GM21423 (cell line): ENCODE measurements at regions not wholly inside any gene's neighbourhood (a gene's known extent, or its start where the extent isn't known, plus 50 kb on each side); places are given as distances from the start of the nearest gene placed in this dataset.

Experiments used
- ATAC-seq: cut with Tn5 transposase; IDR thresholded peaks from one replicate; pipeline ENCODE4 v1.9.1; 2021; ENCODE audit warnings: mild to moderate bottlenecking, moderate library complexity; ENCODE audit not compliant: unreplicated experiment

DNA sequence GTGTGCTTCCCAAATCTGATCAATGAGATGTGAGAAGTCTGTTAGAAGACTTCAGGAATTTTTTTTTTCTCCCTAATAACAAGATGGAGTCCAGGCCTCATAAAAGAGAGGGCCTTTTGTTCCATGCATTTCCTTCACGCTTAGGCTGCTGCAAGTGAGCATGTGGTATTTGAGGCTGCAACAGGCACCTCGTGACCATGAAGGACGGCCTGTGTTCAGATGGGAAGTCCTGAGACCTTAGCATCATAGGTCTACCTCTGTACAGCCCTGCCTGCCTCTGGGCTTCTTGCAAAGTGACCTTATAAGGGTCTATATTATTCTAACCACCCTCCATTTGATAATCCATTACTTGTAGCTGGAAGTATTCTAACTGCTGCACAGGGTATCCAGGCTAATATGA, 86.6 kb downstream of the BOD1 start:
- no peak for ATAC-seq

DNA sequence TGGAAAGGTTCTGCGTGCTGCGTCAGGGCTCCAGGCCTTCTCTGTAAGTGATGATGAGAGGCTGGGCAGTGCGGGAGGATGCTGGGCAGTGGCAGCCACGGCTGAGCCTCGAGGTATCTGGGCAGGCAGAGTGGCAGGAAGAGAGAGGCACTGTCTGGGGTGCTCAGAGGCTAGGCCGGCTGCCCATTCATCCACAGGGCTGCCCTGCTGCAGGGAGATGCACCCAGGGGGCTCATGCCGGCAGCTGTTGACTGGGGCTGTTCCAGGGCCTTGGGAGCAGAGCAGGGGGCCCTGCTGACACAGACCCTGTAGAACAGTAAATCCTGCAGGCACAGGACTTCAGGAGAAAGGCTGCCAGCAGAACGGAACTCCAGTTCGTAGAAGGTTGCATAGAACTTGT, 88.8 kb downstream of the BOD1 start:
- no peak for ATAC-seq

DNA sequence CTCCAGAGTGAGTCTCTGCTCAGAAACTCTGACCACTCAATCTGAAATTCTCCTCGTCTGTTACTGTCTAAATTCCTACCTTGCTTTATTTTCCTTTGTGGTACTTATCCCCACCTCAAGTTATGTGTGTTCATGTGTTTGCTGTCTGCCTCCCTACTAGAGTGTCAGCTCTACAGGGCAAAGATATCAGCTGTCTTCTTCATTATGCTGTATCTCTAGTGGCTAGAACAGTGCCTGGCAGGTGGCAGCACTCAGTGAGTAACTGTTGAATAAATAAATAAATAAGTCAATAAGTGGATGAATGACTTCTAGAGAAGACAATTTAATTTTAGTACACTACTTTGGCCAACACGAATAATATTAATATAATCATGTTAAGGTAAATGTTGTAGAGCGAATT, 92.3 kb downstream of the BOD1 start:
- ATAC-seq = no peak

DNA sequence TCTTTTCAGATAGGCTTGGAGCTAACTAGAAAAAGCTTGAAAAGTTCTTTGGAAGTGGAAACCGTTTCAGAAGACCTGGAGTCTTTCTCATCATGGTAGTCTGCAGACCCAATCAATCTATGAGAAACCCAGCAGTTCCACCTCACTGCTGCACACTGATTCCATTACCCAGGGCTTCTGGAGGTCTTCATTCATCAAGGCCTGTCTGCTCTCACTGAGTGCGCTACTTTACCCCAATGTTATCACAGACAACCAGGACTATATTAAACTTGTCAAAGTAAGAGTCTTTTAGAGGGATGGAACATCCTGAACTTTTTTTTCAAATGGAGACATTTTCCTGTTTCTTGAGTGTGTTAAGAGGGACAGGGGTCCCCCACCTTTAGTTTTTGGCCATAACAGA, 93.1 kb downstream of the BOD1 start:
- no peak for ATAC-seq

DNA sequence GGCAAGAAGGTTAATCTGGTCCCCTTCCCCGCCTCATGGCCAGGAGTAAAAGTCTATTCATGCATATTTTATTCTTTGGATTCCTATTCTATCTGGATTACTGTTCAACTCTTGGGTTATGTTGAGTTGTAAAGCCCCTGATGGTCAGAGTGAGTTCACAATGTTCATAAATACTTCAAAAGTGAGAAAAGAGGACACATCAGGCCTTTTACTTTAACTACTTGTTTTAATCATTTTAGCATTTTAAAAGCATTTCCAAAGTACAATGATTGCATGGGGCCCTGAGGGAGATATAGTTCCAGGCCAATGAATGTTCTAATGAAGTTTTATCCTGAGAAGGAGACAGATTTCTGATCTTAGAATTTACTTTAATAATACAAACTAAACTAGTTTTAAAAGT, 93.9 kb downstream of the BOD1 start:
- ATAC-seq = no peak

DNA sequence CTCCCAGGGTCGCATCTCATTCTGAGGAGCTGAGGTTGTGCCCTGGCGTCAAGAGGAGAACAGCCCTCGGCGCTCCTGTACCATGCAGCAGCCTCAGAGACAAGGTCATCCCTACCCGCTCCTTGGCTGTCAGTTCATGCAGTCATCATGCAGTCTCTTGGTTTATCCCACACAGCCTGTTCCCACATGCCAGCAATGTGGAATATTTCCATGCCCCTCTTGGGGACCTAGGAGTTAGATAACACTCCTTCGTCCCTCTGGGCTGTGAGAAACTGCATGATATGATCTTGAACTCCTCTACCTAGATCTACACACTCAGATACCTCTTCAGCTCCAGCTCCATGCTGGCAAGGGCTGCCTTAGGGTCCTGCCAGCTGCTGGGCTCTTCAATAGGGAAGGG, 97.6 kb downstream of the BOD1 start:
- ATAC-seq = no peak

DNA sequence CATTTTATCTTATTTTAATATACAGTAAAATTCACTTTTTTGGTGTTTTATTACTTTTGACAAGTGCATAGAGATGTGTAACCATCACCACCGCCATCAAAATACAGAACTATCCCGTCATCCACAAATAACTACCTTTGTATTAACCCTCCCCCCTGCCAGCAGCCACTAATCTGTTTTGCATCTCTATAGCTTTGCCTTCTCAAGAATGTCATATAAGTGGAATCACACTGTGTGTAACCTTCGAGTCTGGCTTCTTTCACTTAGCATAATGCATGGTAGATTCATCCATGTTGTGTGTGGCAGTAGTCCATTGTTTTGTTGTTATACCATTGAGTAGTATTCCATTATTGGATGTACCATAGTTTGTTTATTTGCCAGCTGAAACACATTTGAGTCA, 98.8 kb downstream of the BOD1 start:
- ATAC-seq = no peak

DNA sequence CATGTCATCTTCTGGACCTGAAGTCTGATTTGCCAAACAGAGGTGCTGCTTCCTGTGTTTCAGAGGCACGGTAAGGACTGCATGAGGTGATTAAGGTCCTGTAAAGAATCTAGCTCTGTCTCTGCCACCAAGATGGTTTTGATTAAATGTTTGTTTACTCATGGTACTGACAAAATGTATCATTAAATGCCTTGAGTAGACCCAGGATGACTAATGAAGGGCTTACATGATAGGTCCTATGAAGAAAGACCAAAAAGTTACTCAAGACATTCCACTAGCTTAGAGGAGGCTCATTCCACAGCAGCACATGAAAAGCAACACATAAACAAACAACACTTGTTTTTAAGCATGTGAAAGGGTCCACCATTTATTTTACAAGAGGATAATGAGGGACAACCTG, 100.9 kb downstream of the BOD1 start:
- no peak for ATAC-seq

DNA sequence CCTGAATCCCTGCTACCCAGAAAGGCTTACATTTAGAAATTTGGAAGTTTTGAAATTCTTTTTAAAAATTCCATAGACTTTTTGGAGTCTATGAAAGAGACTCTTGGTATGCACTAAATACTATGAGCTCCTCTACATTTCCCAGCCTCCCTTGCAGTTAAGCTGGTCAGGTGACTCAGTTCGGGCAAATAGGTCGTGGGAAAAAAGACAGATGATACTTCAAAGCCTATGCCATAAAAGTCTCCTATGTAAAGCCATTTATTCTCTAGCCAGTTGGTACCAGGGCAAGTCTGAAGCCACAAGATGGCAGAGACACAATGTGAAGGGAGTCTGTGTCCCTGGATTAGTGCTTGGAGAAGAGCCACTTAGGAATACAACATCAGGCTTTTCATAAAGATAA, 101.8 kb downstream of the BOD1 start:
- no peak for ATAC-seq

DNA sequence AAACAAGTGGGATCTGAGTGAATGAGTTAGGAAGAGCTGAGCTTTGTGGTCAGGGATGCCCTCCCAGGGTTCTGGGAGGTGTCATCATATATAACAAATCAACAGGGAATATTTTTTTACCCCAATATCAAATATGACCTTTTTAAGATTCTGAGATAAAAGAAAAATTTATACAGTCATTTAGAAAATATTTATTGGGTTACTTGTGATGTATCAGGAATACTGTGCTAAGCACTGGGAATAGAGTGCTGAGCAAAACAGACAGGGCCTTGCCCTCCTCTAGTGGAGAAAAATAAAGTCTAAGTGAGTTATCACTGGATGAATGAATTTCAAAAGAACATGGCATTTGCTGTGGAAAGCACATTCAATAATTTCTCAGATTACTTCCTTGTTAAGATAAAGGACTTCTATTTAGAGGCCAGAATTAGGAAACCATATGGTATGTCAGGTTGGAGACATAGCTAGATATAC, 102.9 kb downstream of the BOD1 start:
- ATAC-seq = no peak

DNA sequence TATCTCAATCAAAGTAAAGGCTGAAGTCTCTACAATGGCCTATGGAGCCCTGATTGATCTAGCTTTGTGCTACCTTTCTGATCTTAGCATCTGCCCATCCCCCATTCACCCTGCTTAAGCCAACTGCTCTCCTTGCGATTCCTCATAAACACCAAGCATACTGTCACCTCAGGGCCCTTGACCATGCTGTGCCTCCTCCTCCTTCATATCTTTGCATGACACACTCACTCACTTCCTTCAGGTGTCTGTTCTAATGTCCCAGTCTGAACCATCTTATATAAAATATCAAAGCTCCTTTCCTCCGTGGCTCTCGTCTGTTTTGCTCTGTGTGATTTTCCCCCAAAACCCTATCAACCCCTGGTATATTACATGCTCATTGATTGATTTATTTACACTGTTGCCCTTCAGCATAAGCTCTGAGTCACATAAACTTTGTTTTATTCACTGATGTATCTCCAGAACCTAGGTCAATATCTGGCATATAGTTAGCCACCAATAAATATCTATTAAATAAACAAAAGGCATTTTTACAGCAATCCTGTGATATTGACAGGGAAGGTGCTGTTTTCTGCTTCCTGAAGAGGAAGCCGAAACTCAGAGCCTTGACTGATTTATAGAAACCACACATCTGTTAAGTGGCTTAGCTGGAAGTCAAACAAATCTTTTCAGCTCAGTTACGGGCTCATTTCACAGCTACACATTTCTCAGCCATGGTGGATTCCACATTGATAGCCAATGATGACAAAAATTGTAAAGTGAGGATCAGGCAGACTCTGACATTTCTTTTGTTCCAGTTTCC, 103.6 kb downstream of the BOD1 start:
- no peak for ATAC-seq

DNA sequence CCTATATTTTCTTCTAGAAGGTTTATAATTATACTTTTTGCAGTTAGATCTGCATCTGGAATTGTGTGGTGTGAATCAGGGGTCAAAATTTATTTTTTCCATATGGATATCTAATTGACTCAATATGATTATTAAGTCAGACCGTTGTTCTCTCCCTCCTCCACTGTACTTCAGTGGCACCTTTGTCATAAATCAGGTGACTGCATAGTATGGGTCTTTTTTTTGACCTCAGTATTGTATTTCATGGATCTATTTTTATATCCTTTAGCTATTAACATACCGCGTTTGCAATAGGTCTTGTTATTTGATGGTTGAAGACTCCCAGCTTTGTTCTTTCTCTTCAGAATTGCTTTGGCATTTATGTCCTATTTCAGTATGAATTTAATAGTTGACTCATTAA, 107.4 kb downstream of the BOD1 start:
- ATAC-seq = no peak

DNA sequence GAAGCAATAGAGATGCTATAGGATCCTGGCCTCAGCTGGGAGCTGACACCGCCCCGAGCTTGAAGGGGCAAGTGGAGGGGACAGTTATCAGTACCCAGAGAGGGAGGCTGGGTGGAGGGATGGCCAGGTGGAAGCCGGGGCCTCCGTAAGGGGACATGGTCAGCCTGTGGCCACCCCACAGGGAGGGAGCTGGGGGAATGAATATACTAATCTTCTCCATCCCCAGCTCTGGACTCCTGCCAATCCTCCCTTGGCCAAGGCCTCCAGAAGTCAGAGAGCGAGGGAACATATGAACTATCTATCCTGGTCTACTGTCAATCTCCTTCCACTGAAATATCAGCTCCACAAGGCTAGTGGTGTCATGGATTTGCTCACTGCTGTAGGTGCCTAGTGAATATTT, 109.3 kb downstream of the BOD1 start:
- ATAC-seq = no peak

DNA sequence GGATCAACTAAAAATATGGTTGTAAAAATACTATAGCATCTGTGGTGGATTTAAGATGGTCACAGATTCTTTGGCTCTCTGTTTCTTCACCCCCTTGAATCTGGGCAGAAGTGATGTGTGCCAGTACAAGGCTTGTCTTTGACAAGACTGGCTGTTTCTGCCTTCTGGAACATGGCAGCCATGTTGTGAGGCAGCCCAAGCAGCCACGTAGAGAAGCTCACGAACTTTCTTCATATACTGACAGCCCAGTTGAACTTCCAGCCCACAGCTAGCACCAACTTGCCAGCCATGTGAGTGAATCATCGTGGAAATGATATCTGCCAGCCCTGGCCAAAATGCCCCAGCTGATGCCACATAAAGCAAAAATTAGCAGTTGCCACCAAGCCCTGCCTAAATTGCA, 110.8 kb downstream of the BOD1 start:
- ATAC-seq = no peak

DNA sequence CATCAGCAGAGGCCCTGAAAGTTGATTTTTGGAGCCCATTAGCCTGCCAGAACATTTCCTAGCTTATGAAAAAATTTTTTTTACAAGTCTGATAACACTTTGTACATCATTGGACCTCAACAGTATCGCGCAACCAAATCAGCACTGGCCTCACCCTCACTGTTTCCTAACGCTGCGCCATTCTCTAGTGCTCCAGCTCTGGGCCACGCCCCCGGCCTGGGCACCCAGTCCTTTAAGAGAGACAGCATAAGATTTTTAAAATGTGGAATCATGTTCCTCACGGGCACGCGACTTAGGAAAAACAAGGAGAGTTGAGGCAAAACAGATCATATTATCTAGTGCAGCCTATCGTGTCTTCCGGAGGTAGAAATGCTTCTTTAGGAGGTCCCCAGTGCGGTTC, 114.5 kb downstream of the BOD1 start:
- no peak for ATAC-seq

DNA sequence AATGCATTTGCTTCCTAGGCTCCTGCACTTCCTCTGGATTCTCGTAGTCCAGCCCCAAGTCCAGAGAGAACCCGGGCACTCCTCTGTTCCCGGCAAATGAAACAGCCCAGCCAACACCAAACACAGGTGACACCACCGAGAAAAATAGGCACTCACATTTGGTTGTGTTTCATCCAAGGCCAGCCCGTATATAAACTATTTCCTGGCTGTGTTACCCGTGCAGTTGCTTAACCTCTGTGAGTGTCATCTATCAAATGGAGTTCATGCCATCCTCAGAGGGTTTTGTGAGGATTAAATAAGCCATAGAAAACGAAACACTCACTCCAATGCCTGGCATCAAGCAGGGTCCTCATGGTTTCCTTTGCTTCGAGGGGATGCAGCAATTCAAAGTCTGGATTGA, 115.2 kb downstream of the BOD1 start:
- ATAC-seq = no peak

DNA sequence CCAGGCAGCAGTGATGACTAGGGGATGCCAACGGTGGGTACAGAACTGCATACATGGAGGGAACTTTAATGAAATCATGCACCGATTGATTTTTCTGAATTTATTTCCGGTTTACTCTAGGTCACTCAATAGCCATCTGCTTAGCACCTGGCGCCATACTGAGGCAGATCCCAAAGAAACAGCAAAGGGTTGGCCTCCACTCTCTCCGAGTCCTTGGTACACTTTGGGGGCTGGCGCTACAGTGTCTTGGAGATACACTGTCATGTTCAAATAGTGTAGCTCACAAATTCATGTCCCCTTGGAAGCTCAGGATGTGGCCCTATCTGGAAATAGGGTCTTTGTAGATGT, 116.3 kb downstream of the BOD1 start:
- ATAC-seq = no peak

DNA sequence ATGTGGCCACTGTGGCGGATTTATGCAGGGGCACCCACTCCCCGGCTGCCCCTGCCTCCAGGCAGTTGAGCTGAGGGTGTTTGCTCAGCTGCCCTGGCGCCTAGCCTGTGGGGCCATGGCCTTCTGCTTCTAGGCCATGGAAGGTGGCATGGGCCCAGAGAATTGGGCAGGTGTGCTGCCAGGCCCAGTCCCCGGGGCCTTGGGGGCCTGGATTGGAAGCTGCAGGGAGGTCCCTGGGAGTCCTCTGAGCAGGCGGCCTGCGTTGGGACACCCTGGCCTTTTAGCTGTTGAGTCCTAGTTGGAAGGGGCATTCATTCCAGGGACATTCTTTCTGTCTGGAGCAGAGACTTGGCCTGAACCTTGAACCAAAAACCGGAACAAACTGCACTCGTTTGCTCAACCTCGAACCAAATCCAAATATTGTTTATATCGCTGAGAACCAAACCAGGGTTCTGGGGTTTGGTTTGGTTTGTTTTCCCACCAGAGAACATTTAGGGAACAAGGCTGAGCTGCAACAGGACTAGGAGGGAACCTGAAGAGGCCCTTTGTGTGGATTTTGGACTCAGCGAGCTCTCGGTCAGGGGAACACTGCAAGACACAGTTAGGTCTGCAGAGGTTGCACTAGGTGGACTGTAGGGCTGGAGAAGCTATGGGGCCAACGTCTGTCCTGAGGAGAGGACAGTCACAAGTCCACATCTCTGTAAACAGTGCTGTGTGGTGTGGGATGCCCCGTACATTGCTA, 116.8 kb downstream of the BOD1 start:
- ATAC-seq = no peak

DNA sequence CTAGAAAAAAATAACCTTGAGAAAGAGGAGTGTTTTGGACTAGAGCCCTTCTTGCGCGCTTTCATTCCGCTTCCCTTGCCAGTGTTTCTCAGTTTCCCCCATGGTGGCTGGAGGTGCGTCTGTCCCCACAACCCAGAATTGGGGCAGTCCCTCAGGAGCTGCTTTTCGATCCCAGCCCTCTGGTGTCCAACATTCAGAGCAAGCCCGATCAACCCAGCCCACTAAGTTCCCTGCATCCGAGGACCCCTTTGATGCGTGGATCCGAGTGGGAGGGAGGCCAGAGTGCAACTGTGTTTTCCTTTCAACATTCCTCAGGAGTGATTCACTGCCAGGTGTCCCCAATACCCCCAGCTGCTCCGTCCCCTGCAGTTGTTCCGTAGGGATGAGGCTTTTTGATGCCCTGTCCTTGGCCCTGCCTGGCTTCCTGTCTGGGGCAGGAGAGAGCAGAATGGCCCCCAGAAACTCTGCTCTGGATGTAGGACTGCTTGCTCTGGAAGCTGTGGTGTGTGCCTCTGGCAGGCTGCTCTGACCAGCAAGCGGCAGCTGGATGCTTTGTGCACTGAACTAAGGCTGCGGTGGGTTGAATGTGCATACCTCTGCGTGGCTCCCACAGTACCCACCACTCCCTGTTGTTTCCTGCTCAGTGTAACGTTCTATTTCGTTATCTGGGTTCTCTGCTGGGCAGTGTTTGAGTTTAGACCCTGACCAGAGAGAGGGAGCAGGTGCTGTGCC, 117.5 kb downstream of the BOD1 start:
- no peak for ATAC-seq

DNA sequence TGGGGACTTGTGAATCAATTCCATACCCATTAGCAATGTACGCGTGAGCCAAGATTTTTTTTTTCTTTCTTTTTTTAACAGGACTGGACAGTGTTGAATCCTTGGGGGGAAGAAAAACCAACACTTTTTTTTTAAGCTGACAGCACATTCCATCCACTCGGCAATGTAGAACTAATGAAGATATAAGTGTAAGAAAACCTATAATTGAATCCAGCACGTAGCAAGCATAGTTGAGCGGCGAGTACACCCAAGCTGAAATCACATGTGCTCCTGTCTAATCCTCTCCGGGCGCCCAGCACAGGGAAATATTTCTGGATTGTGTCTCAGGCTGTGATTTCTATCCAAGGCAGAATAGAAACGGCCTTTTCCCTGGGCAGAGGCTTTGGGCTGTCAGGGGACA, 118.2 kb downstream of the BOD1 start:
- no peak for ATAC-seq

DNA sequence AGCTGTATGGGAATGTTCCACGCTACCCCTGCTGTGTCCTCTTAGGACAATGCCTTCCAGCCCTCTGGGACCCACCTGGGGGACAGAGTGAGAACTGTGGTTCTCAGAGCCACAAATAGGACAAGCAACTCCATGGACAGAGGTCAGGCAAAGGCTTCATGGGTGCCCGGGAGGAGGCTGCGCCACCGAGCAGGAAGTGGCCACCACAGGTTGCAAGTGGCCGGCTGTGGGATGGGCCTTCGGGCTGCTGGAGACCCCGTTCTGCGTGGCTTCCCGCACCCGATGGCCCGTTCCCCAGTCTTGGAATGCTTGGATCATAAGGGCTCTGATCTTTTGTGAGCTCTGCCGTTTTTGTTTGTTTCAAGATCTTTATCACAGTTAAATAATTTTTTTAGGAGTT, 118.8 kb downstream of the BOD1 start:
- no peak for ATAC-seq

DNA sequence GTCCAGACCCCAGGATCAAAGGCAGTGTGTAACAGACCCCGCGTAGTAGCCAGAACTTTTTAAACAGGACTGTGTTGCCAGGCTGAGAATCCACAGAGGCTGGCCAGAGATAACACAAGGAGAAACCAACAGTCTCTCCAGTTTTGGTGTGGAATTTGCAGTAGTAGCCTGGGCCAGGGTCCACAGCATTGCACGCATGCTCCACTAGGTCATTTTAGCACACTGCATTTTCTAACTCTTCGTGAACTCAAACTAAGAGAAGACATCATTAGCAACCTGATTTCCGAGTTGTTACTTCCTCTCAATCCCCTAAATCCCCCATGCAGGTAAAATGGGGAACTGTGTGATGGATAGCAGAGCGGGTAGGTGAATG, 119.6 kb downstream of the BOD1 start:
- ATAC-seq = no peak
